ENCODE measurements at regions not wholly inside any gene's neighbourhood (a gene's known extent, or its start where the extent isn't known, plus 50 kb on each side); places are given as distances from the start of the nearest gene placed in this dataset.

DNA sequence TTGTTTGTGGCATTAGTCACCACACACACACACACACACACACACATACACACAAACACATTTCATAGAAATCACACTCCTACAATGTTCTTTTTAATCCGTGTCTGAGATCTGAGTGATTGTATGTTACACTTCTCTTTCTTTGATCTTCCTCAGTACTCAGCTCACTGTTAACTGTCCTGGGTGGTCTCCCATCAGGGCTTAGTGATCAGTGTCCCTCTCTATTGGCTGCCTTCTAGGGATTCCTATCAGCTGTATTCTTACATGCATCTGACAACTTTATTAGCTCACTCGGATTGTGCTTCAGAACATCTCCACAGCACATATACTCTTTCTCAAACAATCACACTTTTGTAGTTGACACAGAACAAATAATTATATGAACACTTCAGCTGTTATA lies 170.2 kb upstream of the POU5F2 start:
- no peak for TF ChIP-seq EZH2 (IDR thresholded peaks at IDR 0.05; ENCODE audit: low read depth, low read length, severe bottlenecking)
- TF ChIP-seq RAD21 (IDR thresholded peaks at IDR 0.05 in 1 of 2, conservative IDR thresholded peaks at IDR 0.05 in 1 of 2; ENCODE audit: low read depth in 2 of 2, low read length in 2 of 2) = no peak
- no peak for TF ChIP-seq SP2 (IDR thresholded peaks at IDR 0.05; ENCODE audit: low read length)
- TF ChIP-seq ZNF274 (IDR thresholded peaks at IDR 0.05; ENCODE audit: borderline replicate concordance, extremely low read depth, low read length) = no peak
- no peak for TF ChIP-seq TBP (IDR thresholded peaks at IDR 0.05; ENCODE audit: low read depth, low read length)

Measured in H1 (cell line).